ENCODE measurements at regions not wholly inside any gene's neighbourhood (a gene's known extent, or its start where the extent isn't known, plus 50 kb on each side); places are given as distances from the start of the nearest gene placed in this dataset.

DNA sequence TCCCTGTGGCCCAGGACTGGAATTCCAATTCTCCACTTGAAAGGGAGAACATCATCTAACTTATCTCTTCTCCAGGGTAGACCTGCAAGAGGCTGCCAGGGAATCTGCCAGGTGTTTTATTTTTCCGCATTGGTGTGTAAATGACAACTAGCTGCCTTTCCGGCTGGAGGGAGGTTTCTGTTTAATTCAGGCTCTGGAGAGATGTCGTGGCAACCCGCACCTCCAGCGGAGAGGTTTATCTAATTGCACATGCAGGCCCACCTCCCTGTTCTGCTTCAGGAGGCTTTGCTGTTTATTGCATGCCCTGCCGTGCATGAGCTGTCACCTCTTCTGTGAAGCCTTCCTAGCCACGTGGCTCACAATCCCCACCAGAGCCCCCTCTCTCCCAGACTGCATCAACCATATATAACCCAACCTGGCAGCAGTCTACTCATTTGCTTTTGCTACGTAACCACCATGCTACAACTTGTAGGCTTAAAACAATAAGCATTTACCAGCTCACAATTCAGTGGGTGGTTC is 151.6 kb downstream of the C1orf94 start:
- no peaks in the 10 kb centered on the region for H3K79me2 ChIP-seq (ENCODE audit: insufficient read depth, low read length)
- peaks cover 21% of the 10 kb centered on the region for H3K27me3 ChIP-seq (ENCODE audit: insufficient read depth, low read length, poor library complexity)
- no peak for DNase-seq
- H3K9ac ChIP-seq (ENCODE audit: low read depth, low read length), result no peak overlapping the region
- no peaks in the 10 kb centered on the region for H3K36me3 ChIP-seq (ENCODE audit: insufficient read depth, low read length)
- TF ChIP-seq, protein P1, sequence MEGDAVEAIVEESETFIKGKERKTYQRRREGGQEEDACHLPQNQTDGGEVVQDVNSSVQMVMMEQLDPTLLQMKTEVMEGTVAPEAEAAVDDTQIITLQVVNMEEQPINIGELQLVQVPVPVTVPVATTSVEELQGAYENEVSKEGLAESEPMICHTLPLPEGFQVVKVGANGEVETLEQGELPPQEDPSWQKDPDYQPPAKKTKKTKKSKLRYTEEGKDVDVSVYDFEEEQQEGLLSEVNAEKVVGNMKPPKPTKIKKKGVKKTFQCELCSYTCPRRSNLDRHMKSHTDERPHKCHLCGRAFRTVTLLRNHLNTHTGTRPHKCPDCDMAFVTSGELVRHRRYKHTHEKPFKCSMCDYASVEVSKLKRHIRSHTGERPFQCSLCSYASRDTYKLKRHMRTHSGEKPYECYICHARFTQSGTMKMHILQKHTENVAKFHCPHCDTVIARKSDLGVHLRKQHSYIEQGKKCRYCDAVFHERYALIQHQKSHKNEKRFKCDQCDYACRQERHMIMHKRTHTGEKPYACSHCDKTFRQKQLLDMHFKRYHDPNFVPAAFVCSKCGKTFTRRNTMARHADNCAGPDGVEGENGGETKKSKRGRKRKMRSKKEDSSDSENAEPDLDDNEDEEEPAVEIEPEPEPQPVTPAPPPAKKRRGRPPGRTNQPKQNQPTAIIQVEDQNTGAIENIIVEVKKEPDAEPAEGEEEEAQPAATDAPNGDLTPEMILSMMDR (IDR thresholded peaks at IDR 0.05; ENCODE audit: borderline replicate concordance, extremely low read depth, low read length, poor library complexity, severe bottlenecking), result no peak
- no peak for TF ChIP-seq EZH2 (IDR thresholded peaks at IDR 0.05; ENCODE audit: borderline replicate concordance, low read depth, low read length, severe bottlenecking)
- H3K4me3 ChIP-seq (ENCODE audit: low read depth in 1 of 2, low read length in 2 of 2), result no peak overlapping the region
- no peak for ATAC-seq (ENCODE audit: insufficient read depth, low read depth)
- H4K20me1 ChIP-seq (ENCODE audit: insufficient read depth, low read length), result no peaks in the 10 kb centered on the region
- H3K4me2 ChIP-seq (ENCODE audit: insufficient read depth, low read length), result no peak overlapping the region
- H2AFZ ChIP-seq (ENCODE audit: low read depth, low read length), result no peak overlapping the region
- H3K27ac ChIP-seq (ENCODE audit: low read length), result no peak overlapping the region
- H3K9me3 ChIP-seq (ENCODE audit: insufficient read depth, low read length, severe bottlenecking), result no peaks in the 10 kb centered on the region
- no peaks in the 10 kb centered on the region for H3K4me1 ChIP-seq (ENCODE audit: insufficient read depth, low read length)

DNA sequence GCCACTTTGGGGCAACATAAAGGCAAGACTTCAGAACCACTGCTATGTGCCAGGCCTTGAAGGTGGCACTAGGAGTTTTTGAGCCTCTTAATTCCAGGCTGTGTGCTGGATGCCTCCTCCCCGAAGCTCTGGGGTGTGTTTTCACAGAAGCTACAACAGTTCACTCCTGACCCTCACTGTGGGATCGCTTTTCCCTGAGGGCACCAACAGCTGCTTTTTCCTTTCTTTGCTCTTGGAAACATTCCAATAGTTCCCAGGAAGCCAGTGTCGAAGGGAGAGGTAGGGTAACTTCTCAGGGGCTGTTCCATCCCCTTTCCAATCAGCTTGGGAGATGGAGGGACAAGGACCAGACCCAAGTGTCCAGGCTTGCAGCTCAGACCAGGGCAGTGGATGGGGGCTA is 153.4 kb downstream of the C1orf94 start:
- Histone ChIP-seq H3K4me1 (ENCODE audit: insufficient read depth, low read length) (no peaks in the 10 kb centered on the region), H4K20me1 (ENCODE audit: insufficient read depth, low read length) (no peaks in the 10 kb centered on the region), H3K27me3 (ENCODE audit: insufficient read depth, low read length, poor library complexity) (peaks cover 19% of the 10 kb centered on the region), H2AFZ (ENCODE audit: low read depth, low read length) (no peak overlapping the region), H3K79me2 (ENCODE audit: insufficient read depth, low read length) (no peaks in the 10 kb centered on the region), H3K9ac (ENCODE audit: low read depth, low read length) (no peak overlapping the region), H3K4me3 (ENCODE audit: low read depth in 1 of 2, low read length in 2 of 2) (no peak overlapping the region), H3K9me3 (ENCODE audit: insufficient read depth, low read length, severe bottlenecking) (no peaks in the 10 kb centered on the region), H3K4me2 (ENCODE audit: insufficient read depth, low read length) (no peak overlapping the region), H3K27ac (ENCODE audit: low read length) (no peak overlapping the region), H3K36me3 (ENCODE audit: insufficient read depth, low read length) (no peaks in the 10 kb centered on the region)
- ATAC-seq (ENCODE audit: insufficient read depth, low read depth) (no peak), DNase-seq (no peak)
- TF ChIP-seq, protein P1 (IDR thresholded peaks at IDR 0.05; ENCODE audit: borderline replicate concordance, extremely low read depth, low read length, poor library complexity, severe bottlenecking), result no peak
- no peak for TF ChIP-seq EZH2 (IDR thresholded peaks at IDR 0.05; ENCODE audit: borderline replicate concordance, low read depth, low read length, severe bottlenecking)

DNA sequence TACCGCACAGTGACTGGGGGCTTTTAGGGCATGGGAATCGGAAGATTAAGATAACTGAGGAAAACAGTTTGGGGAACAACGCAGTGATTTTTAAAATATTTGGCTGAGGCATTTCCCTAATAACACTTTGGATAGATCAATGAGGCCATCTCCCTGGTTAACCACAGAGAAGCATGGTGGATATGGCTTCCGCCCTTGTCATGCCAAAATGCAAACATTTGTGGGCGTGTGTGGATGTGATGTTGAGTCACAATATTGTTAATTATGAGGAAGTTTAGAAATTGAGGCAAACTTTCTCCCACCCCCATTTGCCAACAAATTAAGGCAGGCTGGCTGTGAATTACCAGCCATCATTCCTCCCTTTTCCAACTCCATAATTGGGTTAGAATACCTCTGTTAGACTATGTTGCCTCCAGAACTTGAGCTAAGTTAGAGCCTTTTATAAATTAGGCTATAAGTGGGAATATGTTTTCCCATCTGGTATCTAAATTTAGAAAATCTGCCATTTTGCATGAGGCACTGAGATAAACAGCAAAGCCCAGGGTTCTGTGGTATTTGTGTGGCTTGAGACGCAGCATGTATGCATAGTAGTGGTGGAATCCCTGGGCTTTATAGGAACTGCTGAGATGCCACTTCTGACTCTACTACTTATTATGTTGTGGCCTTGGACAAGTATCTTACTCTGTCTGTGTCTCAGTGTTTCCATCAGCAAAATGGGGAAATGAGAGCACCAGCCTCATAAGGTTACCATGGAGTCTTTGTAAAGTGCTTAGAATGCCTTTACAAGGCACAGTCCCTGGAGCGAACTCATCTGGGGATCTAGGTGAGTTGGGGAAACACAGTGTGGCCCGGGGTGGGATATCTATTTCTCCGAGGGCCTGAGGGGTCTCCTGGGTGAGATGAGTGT is 154.6 kb downstream of the C1orf94 start:
- Histone ChIP-seq H3K79me2 (ENCODE audit: insufficient read depth, low read length) (no peaks in the 10 kb centered on the region), H3K4me3 (ENCODE audit: low read depth in 1 of 2, low read length in 2 of 2) (no peak overlapping the region), H3K4me1 (ENCODE audit: insufficient read depth, low read length) (no peaks in the 10 kb centered on the region), H3K36me3 (ENCODE audit: insufficient read depth, low read length) (no peaks in the 10 kb centered on the region), H2AFZ (ENCODE audit: low read depth, low read length) (no peak overlapping the region), H3K4me2 (ENCODE audit: insufficient read depth, low read length) (no peak overlapping the region), H3K9ac (ENCODE audit: low read depth, low read length) (no peak overlapping the region), H3K27me3 (ENCODE audit: insufficient read depth, low read length, poor library complexity) (peaks cover 13% of the 10 kb centered on the region), H3K27ac (ENCODE audit: low read length) (no peak overlapping the region), H3K9me3 (ENCODE audit: insufficient read depth, low read length, severe bottlenecking) (no peaks in the 10 kb centered on the region), H4K20me1 (ENCODE audit: insufficient read depth, low read length) (no peaks in the 10 kb centered on the region)
- TF ChIP-seq, protein P1 (IDR thresholded peaks at IDR 0.05; ENCODE audit: borderline replicate concordance, extremely low read depth, low read length, poor library complexity, severe bottlenecking), result no peak
- no peak for TF ChIP-seq EZH2 (IDR thresholded peaks at IDR 0.05; ENCODE audit: borderline replicate concordance, low read depth, low read length, severe bottlenecking)
- DNase-seq, result no peak
- no peak for ATAC-seq (ENCODE audit: insufficient read depth, low read depth)

All from DND-41 (cell line).